GM10266 (cell line): ENCODE measurements at regions not wholly inside any gene's neighbourhood (a gene's known extent, or its start where the extent isn't known, plus 50 kb on each side); places are given as distances from the start of the nearest gene placed in this dataset.

ENCODE experiments used
- DNase-seq: peaks from one replicate; pipeline ENCODE4 v3.0.0; 2012; ENCODE audit errors: extremely low spot score
- TF ChIP-seq, protein P1 (sequence below): IDR thresholded peaks from 2 replicates; pipeline ENCODE4 v1.5.1; 2012; ENCODE audit warnings: mild to moderate bottlenecking, low read depth; ENCODE audit not compliant: control insufficient read depth, insufficient read depth; ENCODE audit errors: missing control alignments

DNA sequence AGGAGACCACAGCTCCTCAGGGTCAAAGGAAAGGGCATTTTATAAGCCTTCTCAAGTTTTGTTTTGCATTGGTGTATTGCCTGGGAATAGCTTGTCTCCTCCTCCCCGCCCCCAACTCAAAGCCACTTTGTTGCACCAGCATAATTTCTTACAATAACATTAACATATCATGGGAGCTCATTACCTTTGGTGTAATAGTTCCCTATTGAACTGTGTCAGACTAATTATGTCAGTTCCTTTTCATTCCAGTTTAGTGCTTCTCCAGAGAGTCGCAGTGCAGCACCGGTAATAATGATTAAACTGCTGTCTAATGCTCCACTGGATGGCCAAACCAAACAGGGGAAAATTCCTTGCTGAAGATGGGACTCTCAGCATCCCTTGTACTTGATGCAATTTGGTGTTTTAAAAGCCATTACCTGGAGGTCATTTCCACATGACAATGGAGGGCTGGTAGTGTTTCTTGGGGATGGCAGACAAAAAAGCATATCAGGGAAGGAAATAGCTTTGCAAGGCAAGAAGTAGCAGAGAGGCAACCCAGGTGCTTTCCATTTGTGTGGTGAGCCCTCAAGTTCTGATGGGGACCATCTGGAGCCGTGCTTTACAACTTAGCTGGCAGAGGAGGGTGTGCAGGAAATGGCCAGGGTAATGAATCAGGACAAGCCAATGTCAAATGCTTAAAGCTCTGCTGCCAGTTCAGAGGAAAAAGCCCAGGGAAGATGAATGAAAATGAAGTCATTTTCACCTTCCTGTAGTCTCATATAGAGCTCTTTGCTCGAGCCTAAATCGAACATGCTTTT, 91.5 kb upstream of the NLRP1 start:
- TF ChIP-seq, protein P1, sequence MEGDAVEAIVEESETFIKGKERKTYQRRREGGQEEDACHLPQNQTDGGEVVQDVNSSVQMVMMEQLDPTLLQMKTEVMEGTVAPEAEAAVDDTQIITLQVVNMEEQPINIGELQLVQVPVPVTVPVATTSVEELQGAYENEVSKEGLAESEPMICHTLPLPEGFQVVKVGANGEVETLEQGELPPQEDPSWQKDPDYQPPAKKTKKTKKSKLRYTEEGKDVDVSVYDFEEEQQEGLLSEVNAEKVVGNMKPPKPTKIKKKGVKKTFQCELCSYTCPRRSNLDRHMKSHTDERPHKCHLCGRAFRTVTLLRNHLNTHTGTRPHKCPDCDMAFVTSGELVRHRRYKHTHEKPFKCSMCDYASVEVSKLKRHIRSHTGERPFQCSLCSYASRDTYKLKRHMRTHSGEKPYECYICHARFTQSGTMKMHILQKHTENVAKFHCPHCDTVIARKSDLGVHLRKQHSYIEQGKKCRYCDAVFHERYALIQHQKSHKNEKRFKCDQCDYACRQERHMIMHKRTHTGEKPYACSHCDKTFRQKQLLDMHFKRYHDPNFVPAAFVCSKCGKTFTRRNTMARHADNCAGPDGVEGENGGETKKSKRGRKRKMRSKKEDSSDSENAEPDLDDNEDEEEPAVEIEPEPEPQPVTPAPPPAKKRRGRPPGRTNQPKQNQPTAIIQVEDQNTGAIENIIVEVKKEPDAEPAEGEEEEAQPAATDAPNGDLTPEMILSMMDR = no peak
- no peak for DNase-seq

DNA sequence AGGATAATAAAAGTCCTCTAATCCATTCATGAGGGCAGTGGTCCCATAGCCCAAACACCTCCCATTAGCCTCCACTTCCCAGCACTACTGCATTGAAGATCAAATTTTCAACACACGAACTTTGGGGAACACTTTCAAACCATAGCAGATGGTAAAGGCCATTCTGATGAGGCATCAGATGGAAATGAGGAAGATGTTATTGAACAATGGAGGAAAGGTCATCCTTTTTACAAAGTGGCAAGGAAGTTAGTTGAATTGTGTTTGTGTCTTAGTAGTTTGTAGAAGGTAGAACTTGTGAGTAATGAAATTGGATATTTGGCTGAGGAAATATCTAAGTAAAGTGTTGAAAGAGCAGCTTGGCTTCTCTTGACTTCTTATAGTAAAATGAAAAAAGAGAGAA, 93.3 kb upstream of the NLRP1 start:
- no peak for DNase-seq

DNA sequence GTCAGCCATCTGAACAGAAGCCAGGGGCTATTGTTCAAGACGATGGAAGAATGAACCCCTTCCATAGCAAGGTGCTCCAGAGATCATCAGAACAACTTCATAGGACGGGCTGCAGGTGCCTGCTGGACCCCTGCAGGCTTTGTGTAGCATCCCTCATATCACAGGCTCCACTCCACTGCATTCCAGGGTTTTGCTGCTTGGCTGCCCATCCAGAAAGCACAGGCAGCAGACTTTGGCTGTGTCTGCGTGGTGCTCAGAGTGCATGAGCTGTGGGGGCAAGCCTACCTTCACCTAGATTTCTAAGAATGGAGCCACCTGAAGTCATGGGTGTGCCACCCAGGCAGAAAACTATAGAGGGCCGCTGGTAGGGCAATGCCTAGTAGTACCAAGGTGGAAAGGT, 93.9 kb upstream of the NLRP1 start:
- TF ChIP-seq, protein P1 = no peak
- no peak for DNase-seq

More for the DNA sequence above, 93.3 kb upstream of the NLRP1 start:
- TF ChIP-seq, protein P1 = no peak

DNA sequence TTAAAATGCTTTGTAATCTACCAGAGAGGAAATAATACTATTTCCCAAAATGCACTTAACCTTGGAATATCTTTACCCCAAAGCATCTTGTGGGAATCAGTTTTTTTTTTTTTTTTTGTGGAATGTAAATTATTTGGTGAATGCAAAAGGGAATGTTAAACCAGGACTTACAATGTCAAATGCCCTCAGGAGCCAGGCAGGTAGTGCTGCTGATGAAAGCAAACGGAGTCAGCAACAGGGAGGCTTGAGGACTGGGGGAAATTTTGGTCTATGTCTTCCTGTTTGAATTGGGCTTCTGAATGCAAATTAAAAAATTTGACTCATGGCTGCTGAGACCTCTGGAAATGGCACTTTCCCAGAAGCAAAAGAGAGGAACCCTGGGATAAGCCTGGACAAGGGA, 96.5 kb upstream of the NLRP1 start:
- no peak for DNase-seq
- TF ChIP-seq, protein P1 = no peak

DNA sequence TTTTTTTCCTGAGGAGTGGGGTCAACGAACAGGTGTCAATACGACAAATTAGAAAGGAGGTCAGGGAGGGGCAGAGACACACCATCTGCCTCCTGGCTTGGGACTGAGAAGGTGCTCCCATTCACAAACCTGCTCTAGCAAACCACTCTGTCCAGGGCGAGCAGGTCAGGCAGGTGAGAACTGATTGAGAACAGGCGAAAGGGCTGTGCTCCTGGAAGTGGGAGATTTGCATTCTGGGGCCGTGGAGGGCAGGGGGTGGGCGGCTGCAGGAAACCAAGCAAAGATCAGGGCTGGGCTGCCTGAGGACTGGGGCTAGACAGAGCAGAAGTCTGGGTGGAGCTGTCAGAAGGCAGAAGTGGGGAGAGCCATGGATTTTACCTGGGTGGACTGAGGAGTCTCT, 98.9 kb upstream of the NLRP1 start:
- TF ChIP-seq, protein P1 = no peak
- no peak for DNase-seq

DNA sequence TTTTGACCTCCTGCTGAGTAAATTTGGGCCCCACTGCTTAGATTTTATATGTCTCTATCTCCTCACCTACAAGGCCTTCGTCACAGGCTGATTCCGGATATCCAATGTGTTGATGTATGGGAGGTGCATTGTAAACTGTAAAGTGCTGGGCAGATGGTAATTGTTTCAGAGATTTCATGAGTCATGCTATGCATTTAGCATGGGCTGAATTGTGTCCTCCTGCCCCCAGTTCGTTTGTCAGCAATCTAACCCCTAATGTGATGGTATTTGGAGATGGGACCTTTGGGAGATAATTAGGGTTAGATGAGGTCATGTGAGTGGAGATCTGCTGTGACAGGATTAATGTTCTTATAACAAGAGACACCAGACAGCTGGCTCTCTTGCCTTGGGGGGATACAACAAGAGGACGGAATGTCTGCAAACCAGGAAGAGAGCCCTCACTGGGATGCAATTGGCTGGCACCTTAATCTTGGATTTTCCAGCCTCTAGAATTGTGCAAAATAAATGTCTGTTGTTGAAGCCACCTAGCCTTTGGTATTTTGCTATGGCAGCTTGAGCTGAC, 101.8 kb upstream of the NLRP1 start:
- DNase-seq = no peak
- TF ChIP-seq, protein P1 = no peak

DNA sequence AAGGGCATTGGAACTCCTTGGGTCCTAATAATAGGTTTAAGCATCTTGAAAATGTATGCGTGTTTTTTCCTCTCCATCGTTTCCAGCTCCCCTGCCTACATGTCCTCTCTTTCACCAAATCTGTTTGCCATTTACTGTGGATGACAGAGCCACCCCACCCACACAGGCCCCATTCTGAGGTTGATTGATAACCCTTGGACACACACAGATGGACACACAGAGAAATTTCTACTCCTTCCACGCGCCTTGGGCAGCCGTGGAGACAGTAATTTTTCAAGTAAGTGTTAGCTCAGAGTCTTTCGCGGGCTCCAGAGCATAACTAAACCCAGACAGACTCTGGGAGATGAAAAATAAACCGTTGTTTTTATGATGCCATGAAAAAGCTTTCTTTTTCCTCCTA, 103.3 kb upstream of the NLRP1 start:
- TF ChIP-seq, protein P1 = no peak
- DNase-seq = no peak
